ENCODE measurements at regions not wholly inside any gene's neighbourhood (a gene's known extent, or its start where the extent isn't known, plus 50 kb on each side); places are given as distances from the start of the nearest gene placed in this dataset.

GRCh38 chr4:147299205-147299604 lies 181.7 kb upstream of the EDNRA start:
- Histone ChIP-seq H3K9ac (ENCODE audit: control insufficient read depth, extremely low read depth, insufficient read depth, low read length) (no peak overlapping the region), H3K27me3 (ENCODE audit: control insufficient read depth, extremely low read depth, insufficient read depth, low read length) (no peaks in the 10 kb centered on the region), H3K4me3 (ENCODE audit: control insufficient read depth in 2 of 3, extremely low read depth in 1 of 3, insufficient read depth in 2 of 3, low read depth in 1 of 3, low read length in 3 of 3) (no peak overlapping the region), H3K4me2 (ENCODE audit: control insufficient read depth, extremely low read depth, insufficient read depth, low read depth, low read length) (no peak overlapping the region), H3K27ac (ENCODE audit: control insufficient read depth, insufficient read depth, low read length) (no peak overlapping the region), H2AFZ (ENCODE audit: control insufficient read depth, low read length) (no peak overlapping the region), H3K9me3 (ENCODE audit: control insufficient read depth, low read depth, low read length) (no peaks in the 10 kb centered on the region), H3K4me1 (ENCODE audit: control insufficient read depth, extremely low read depth, insufficient read depth, low read length) (no peaks in the 10 kb centered on the region), H3K9me1 (ENCODE audit: control insufficient read depth, extremely low read depth, insufficient read depth, low read length) (no peaks in the 10 kb centered on the region), H4K20me1 (ENCODE audit: control insufficient read depth, extremely low read depth, insufficient read depth, low read length) (no peaks in the 10 kb centered on the region), H3K79me2 (ENCODE audit: control insufficient read depth, insufficient read depth, low read length) (no peaks in the 10 kb centered on the region), H3K36me3 (ENCODE audit: control insufficient read depth in 2 of 2, extremely low read depth in 1 of 2, insufficient read depth in 2 of 2, low read length in 2 of 2) (no peaks in the 10 kb centered on the region)
- TF ChIP-seq EZH2 (IDR thresholded peaks at IDR 0.05; ENCODE audit: low read length), result no peak
- TF ChIP-seq, protein P1, sequence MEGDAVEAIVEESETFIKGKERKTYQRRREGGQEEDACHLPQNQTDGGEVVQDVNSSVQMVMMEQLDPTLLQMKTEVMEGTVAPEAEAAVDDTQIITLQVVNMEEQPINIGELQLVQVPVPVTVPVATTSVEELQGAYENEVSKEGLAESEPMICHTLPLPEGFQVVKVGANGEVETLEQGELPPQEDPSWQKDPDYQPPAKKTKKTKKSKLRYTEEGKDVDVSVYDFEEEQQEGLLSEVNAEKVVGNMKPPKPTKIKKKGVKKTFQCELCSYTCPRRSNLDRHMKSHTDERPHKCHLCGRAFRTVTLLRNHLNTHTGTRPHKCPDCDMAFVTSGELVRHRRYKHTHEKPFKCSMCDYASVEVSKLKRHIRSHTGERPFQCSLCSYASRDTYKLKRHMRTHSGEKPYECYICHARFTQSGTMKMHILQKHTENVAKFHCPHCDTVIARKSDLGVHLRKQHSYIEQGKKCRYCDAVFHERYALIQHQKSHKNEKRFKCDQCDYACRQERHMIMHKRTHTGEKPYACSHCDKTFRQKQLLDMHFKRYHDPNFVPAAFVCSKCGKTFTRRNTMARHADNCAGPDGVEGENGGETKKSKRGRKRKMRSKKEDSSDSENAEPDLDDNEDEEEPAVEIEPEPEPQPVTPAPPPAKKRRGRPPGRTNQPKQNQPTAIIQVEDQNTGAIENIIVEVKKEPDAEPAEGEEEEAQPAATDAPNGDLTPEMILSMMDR (optimal IDR thresholded peaks at IDR 0.05 in 1 of 3, IDR thresholded peaks at IDR 0.05 in 1 of 3, conservative IDR thresholded peaks at IDR 0.05 in 1 of 3; ENCODE audit: extremely low read depth in 1 of 3, insufficient read depth in 2 of 3, low read length in 3 of 3), result no peak
- DNase-seq (ENCODE audit: low read depth, low spot score), result no peak
- dilution Hi-C loops (cut with MboI; ENCODE audit: extremely low pct_ligation_motif_present, low sequenced_read_pairs), result no loop called here
- no peak for FAIRE-seq

GRCh38 chr4:147303174-147303872 lies 177.6 kb upstream of the EDNRA start:
- Histone ChIP-seq H3K27me3 (ENCODE audit: control insufficient read depth, extremely low read depth, insufficient read depth, low read length) (no peaks in the 10 kb centered on the region), H3K36me3 (ENCODE audit: control insufficient read depth in 2 of 2, extremely low read depth in 1 of 2, insufficient read depth in 2 of 2, low read length in 2 of 2) (no peaks in the 10 kb centered on the region), H2AFZ (ENCODE audit: control insufficient read depth, low read length) (no peak overlapping the region), H3K4me3 (ENCODE audit: control insufficient read depth in 2 of 3, extremely low read depth in 1 of 3, insufficient read depth in 2 of 3, low read depth in 1 of 3, low read length in 3 of 3) (no peak overlapping the region), H3K9ac (ENCODE audit: control insufficient read depth, extremely low read depth, insufficient read depth, low read length) (no peak overlapping the region), H3K27ac (ENCODE audit: control insufficient read depth, insufficient read depth, low read length) (no peak overlapping the region), H3K79me2 (ENCODE audit: control insufficient read depth, insufficient read depth, low read length) (no peaks in the 10 kb centered on the region), H3K9me3 (ENCODE audit: control insufficient read depth, low read depth, low read length) (no peaks in the 10 kb centered on the region), H4K20me1 (ENCODE audit: control insufficient read depth, extremely low read depth, insufficient read depth, low read length) (no peaks in the 10 kb centered on the region), H3K4me1 (ENCODE audit: control insufficient read depth, extremely low read depth, insufficient read depth, low read length) (no peaks in the 10 kb centered on the region), H3K9me1 (ENCODE audit: control insufficient read depth, extremely low read depth, insufficient read depth, low read length) (no peaks in the 10 kb centered on the region), H3K4me2 (ENCODE audit: control insufficient read depth, extremely low read depth, insufficient read depth, low read depth, low read length) (no peak overlapping the region)
- dilution Hi-C loops (cut with MboI; ENCODE audit: extremely low pct_ligation_motif_present, low sequenced_read_pairs), result no loop called here
- no peak for FAIRE-seq
- no peak for TF ChIP-seq EZH2 (IDR thresholded peaks at IDR 0.05; ENCODE audit: low read length)
- TF ChIP-seq, protein P1 (optimal IDR thresholded peaks at IDR 0.05 in 1 of 3, IDR thresholded peaks at IDR 0.05 in 1 of 3, conservative IDR thresholded peaks at IDR 0.05 in 1 of 3; ENCODE audit: extremely low read depth in 1 of 3, insufficient read depth in 2 of 3, low read length in 3 of 3), result no peak
- no peak for DNase-seq (ENCODE audit: low read depth, low spot score)
